HepG2 (cell line): ENCODE measurements at regions not wholly inside any gene's neighbourhood (a gene's known extent, or its start where the extent isn't known, plus 50 kb on each side); places are given as distances from the start of the nearest gene placed in this dataset.

Experiments
- ADNP ChIP-seq: sonication (generic); formaldehyde crosslinking; IDR thresholded peaks from 2 replicates; pipeline ENCODE4 v1.4.0; 2020; ENCODE audit warnings: missing genetic modification reagents
- ELF1 ChIP-seq: sonication (generic); formaldehyde crosslinking; IDR thresholded peaks from 2 replicates; pipeline ENCODE4 v1.4.0; 2020; ENCODE audit warnings: missing genetic modification reagents
- FOSL2 ChIP-seq: sonication (generic); formaldehyde crosslinking; IDR thresholded peaks from 2 replicates; pipeline ENCODE4 v1.4.0; 2020; ENCODE audit warnings: missing genetic modification reagents
- FOXK1 ChIP-seq: sonication (generic); formaldehyde crosslinking; IDR thresholded peaks from 2 replicates; pipeline ENCODE4 v1.4.0; 2020; ENCODE audit warnings: low read depth, missing genetic modification reagents, borderline replicate concordance
- ISX ChIP-seq: sonication (generic); formaldehyde crosslinking; conservative IDR thresholded peaks from 2 replicates; pipeline ENCODE4 v1.5.0; 2020; ENCODE audit warnings: missing genetic modification reagents
- SMYD3 ChIP-seq: sonication (generic); formaldehyde crosslinking; IDR thresholded peaks from 2 replicates; pipeline ENCODE4 v1.8.1; 2023; ENCODE audit warnings: mild to moderate bottlenecking, missing genetic modification reagents
- ZEB1 ChIP-seq: IDR thresholded peaks from 2 replicates; pipeline ENCODE4 v1.6.1; 2012; ENCODE audit warnings: mild to moderate bottlenecking, low read depth, inconsistent platforms; ENCODE audit not compliant: insufficient replicate concordance
- ZFX ChIP-seq: sonication (generic); formaldehyde crosslinking; IDR thresholded peaks from 2 replicates; pipeline ENCODE4 v1.4.0; 2020; ENCODE audit warnings: mild to moderate bottlenecking, low read depth, missing genetic modification reagents, moderate library complexity
- ZNF501 ChIP-seq: sonication (generic); formaldehyde crosslinking; IDR thresholded peaks from 2 replicates; pipeline ENCODE4 v1.5.1; 2020; ENCODE audit warnings: mild to moderate bottlenecking, moderate library complexity, missing genetic modification reagents
- ZNF7 ChIP-seq: IDR thresholded peaks from 2 replicates; pipeline ENCODE4 v1.6.1; 2016; ENCODE audit warnings: missing biosample characterization, missing genetic modification reagents
- TF ChIP-seq, protein P1 (sequence below): sonication (generic); formaldehyde crosslinking; IDR thresholded peaks from 2 replicates; pipeline ENCODE4 v1.8.1; 2022; ENCODE audit warnings: low read depth, mild to moderate bottlenecking, missing genetic modification reagents
- TF ChIP-seq, protein P2 (sequence below): sonication (generic); formaldehyde crosslinking; IDR thresholded peaks from 2 replicates; pipeline ENCODE4 v1.4.0; 2020; ENCODE audit warnings: missing genetic modification reagents
- TF ChIP-seq, protein P3 (sequence below): sonication (generic); formaldehyde crosslinking; IDR thresholded peaks from 2 replicates; pipeline ENCODE4 v1.4.0; 2020; ENCODE audit warnings: missing genetic modification reagents
- TF ChIP-seq, protein P4 (sequence below): sonication (generic); formaldehyde crosslinking; IDR thresholded peaks from 2 replicates; pipeline ENCODE4 v1.8.1; 2022; ENCODE audit warnings: mild to moderate bottlenecking, missing genetic modification reagents
- TF ChIP-seq, protein P5 (sequence below): conservative IDR thresholded peaks from 2 replicates; pipeline ENCODE4 v1.6.1; 2018; ENCODE audit warnings: missing genetic modification reagents
- TF ChIP-seq, protein P6 (sequence below): sonication (generic); formaldehyde crosslinking; IDR thresholded peaks from 2 replicates; pipeline ENCODE4 v1.8.0; 2022; ENCODE audit warnings: mild to moderate bottlenecking, missing genetic modification reagents, moderate library complexity
- TF ChIP-seq, protein P7 (sequence below): sonication (generic); formaldehyde crosslinking; IDR thresholded peaks from 2 replicates; pipeline ENCODE4 v1.4.0; 2020; ENCODE audit warnings: mild to moderate bottlenecking, missing genetic modification reagents

DNA sequence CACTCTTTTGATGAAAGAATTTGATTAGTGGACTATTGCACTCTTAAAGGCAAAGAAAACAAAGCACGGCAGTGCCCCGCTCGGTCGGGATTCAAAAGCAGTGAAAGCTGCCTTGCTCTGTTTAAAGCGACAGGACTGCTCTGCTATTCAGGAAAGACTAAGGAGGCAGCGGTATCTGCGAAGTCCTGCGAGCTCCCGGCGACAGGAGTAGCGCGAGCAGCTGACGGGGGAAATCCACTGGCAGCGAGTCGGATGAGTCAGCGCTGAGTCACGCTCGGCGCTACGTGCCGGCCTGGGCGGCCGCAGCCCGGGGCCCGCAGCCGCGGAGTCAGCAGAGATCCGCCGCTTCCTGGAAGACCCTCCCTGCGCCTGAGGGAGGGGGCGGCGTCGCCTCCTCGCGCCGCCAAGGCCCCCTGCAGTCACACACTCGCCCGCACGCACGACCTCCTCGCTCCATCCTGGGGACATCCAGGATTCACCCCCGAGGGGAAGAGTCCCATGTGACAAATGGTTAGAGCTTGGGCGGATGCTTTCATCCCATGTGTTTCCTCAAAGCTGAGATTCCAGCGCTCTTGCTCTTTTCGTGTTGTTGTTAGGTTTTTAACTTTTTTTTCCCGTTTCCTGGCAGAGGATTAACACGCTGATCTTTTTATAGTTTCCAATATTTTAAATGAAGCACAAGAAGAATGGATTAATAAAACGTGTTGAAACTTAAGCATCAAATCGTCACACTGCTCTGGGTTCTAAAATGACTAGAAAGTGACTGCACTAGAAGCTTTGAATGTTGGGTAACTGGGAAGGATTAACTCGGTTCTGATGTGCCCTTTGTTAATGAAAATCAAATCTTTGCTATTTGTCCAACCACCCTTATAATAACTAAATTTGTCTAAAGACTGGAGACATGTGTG lies 102.5 kb downstream of the ARRDC3 start (continued):
- TF ChIP-seq, protein P1, sequence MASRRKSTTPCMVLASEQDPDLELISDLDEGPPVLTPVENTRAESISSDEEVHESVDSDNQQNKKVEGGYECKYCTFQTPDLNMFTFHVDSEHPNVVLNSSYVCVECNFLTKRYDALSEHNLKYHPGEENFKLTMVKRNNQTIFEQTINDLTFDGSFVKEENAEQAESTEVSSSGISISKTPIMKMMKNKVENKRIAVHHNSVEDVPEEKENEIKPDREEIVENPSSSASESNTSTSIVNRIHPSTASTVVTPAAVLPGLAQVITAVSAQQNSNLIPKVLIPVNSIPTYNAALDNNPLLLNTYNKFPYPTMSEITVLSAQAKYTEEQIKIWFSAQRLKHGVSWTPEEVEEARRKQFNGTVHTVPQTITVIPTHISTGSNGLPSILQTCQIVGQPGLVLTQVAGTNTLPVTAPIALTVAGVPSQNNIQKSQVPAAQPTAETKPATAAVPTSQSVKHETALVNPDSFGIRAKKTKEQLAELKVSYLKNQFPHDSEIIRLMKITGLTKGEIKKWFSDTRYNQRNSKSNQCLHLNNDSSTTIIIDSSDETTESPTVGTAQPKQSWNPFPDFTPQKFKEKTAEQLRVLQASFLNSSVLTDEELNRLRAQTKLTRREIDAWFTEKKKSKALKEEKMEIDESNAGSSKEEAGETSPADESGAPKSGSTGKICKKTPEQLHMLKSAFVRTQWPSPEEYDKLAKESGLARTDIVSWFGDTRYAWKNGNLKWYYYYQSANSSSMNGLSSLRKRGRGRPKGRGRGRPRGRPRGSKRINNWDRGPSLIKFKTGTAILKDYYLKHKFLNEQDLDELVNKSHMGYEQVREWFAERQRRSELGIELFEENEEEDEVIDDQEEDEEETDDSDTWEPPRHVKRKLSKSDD (CRISPR knock-in tag) = no peak; the same call in 1 of the 2 replicates
- TF ChIP-seq ZNF501 (peak; percentile 82), ISX (CRISPR knock-in tag) (no peak), FOSL2 (CRISPR knock-in tag) (peak; percentile 98), ADNP (no peak), FOXK1 (CRISPR knock-in tag) (0 out of 2 replicates have a peak, but pooled peaks have one; percentile 67), ZEB1 (no peak), ZFX (CRISPR knock-in tag) (peak; percentile 70), SMYD3 (CRISPR knock-in tag) (no peak), ZNF7 (CRISPR knock-in tag) (no peak), ELF1 (CRISPR knock-in tag) (peak; percentile 63)
- TF ChIP-seq, protein P2, sequence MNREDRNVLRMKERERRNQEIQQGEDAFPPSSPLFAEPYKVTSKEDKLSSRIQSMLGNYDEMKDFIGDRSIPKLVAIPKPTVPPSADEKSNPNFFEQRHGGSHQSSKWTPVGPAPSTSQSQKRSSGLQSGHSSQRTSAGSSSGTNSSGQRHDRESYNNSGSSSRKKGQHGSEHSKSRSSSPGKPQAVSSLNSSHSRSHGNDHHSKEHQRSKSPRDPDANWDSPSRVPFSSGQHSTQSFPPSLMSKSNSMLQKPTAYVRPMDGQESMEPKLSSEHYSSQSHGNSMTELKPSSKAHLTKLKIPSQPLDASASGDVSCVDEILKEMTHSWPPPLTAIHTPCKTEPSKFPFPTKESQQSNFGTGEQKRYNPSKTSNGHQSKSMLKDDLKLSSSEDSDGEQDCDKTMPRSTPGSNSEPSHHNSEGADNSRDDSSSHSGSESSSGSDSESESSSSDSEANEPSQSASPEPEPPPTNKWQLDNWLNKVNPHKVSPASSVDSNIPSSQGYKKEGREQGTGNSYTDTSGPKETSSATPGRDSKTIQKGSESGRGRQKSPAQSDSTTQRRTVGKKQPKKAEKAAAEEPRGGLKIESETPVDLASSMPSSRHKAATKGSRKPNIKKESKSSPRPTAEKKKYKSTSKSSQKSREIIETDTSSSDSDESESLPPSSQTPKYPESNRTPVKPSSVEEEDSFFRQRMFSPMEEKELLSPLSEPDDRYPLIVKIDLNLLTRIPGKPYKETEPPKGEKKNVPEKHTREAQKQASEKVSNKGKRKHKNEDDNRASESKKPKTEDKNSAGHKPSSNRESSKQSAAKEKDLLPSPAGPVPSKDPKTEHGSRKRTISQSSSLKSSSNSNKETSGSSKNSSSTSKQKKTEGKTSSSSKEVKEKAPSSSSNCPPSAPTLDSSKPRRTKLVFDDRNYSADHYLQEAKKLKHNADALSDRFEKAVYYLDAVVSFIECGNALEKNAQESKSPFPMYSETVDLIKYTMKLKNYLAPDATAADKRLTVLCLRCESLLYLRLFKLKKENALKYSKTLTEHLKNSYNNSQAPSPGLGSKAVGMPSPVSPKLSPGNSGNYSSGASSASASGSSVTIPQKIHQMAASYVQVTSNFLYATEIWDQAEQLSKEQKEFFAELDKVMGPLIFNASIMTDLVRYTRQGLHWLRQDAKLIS (CRISPR knock-in tag) = no peak
- TF ChIP-seq, protein P3, sequence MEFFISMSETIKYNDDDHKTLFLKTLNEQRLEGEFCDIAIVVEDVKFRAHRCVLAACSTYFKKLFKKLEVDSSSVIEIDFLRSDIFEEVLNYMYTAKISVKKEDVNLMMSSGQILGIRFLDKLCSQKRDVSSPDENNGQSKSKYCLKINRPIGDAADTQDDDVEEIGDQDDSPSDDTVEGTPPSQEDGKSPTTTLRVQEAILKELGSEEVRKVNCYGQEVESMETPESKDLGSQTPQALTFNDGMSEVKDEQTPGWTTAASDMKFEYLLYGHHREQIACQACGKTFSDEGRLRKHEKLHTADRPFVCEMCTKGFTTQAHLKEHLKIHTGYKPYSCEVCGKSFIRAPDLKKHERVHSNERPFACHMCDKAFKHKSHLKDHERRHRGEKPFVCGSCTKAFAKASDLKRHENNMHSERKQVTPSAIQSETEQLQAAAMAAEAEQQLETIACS = 0 out of 2 replicates have a peak, but pooled peaks have one; percentile 20
- TF ChIP-seq, protein P4, sequence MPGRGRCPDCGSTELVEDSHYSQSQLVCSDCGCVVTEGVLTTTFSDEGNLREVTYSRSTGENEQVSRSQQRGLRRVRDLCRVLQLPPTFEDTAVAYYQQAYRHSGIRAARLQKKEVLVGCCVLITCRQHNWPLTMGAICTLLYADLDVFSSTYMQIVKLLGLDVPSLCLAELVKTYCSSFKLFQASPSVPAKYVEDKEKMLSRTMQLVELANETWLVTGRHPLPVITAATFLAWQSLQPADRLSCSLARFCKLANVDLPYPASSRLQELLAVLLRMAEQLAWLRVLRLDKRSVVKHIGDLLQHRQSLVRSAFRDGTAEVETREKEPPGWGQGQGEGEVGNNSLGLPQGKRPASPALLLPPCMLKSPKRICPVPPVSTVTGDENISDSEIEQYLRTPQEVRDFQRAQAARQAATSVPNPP (CRISPR knock-in tag) = no peak
- TF ChIP-seq, protein P5, sequence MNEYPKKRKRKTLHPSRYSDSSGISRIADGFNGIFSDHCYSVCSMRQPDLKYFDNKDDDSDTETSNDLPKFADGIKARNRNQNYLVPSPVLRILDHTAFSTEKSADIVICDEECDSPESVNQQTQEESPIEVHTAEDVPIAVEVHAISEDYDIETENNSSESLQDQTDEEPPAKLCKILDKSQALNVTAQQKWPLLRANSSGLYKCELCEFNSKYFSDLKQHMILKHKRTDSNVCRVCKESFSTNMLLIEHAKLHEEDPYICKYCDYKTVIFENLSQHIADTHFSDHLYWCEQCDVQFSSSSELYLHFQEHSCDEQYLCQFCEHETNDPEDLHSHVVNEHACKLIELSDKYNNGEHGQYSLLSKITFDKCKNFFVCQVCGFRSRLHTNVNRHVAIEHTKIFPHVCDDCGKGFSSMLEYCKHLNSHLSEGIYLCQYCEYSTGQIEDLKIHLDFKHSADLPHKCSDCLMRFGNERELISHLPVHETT (CRISPR knock-in tag) = no peak; the same call in 1 of the 2 replicates
- TF ChIP-seq, protein P6, sequence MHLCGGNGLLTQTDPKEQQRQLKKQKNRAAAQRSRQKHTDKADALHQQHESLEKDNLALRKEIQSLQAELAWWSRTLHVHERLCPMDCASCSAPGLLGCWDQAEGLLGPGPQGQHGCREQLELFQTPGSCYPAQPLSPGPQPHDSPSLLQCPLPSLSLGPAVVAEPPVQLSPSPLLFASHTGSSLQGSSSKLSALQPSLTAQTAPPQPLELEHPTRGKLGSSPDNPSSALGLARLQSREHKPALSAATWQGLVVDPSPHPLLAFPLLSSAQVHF (CRISPR knock-in tag) = no peak
- TF ChIP-seq, protein P7, sequence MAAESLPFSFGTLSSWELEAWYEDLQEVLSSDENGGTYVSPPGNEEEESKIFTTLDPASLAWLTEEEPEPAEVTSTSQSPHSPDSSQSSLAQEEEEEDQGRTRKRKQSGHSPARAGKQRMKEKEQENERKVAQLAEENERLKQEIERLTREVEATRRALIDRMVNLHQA = no peak
